Thoracic aorta (tissue), 2 donors: ENCODE measurements at regions not wholly inside any gene's neighbourhood (a gene's known extent, or its start where the extent isn't known, plus 50 kb on each side); places are given as distances from the start of the nearest gene placed in this dataset.

Experiments
- ATAC-seq: fragments of 150-250 bp; one replicate; pipeline ENCODE4 v1.8.0; 2017; ENCODE audit warnings: low read depth; ENCODE audit not compliant: insufficient number of reproducible peaks, low FRiP score
- DNase-seq: peaks from one replicate; pipeline ENCODE4 v3.0.0-alpha.2; 2020; ENCODE audit warnings: low spot score
- H3K27ac ChIP-seq, 2 donors: fragments of 200-600 bp; sonication (generic); 1 replicate in 1 of 2; 2 replicates in 1 of 2; pipeline ENCODE4 v1.5.1; 2016; ENCODE audit warnings: mild to moderate bottlenecking in 2 of 2, moderate library complexity in 2 of 2
- H3K27me3 ChIP-seq: fragments of 200-600 bp; sonication (generic); replicated peaks from 2 replicates; pipeline ENCODE4 v1.6.0; 2016; ENCODE audit warnings: mild to moderate bottlenecking; ENCODE audit not compliant: insufficient read depth
- H3K36me3 ChIP-seq: fragments of 200-600 bp; sonication (generic); one replicate; pipeline ENCODE4 v1.5.1; 2016
- H3K4me1 ChIP-seq, 2 donors: fragments of 200-600 bp; sonication (generic); 1 replicate in 1 of 2; 2 replicates in 1 of 2; pipeline versions ENCODE4 v1.5.1 to v1.6.0; 2016; ENCODE audit warnings: low read depth in 2 of 2, mild to moderate bottlenecking in 1 of 2; ENCODE audit not compliant: control insufficient read depth in 1 of 2
- H3K4me3 ChIP-seq: fragments of 200-600 bp; sonication (generic); 2 replicates; pipeline ENCODE4 v1.5.1; 2016; ENCODE audit warnings: mild to moderate bottlenecking
- H3K9me3 ChIP-seq: fragments of 200-600 bp; sonication (generic); 2 replicates; pipeline ENCODE4 v1.5.1; 2016
- TF ChIP-seq, protein P1 (sequence below): fragments of 200-600 bp; sonication (generic); IDR thresholded peaks from one replicate; pipeline ENCODE4 v1.5.1; 2019; ENCODE audit warnings: antibody characterized with exemption

DNA sequence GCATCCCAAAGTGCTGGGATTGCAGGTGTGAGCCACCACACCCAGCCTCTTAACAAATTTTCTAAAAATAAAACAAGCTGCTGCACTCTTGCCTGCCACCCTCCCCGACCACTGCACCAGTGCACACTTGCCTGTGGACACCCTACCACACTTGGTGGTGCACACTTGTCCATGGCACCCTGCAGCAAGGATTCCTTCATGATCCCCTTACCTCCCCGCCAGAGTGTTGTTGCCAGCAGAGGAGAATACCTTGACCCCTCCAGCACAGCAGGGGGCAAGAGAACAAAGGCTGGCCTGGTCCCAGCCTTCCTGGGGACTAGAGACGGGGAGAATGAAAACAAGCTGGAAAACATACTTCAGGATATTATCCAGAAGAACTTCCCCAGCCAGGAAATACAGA lies 65.9 kb upstream of the KCND2 start:
- DNase-seq, result no peak
- no peaks in the 10 kb centered on the region for H3K4me1 ChIP-seq
- ATAC-seq, result no peak

DNA sequence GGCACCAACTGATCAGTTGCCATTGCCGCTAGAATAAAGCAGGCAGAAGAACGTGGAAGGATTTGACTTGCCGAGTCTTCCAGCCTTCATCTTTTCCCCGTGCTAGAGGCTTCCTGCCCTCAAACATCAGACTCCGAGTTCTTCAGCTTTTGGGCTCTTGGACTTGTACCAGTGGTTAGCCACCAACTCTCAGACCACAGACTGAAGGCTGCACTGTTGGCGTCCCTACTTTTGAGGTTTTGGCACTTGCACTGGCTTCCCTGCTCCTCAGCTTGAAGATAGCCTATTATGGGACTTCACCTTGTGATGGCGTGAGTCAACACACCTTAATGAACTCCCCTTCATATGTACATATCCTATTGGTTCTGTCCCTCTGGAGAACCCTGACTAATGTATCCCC lies 57.3 kb upstream of the KCND2 start:
- TF ChIP-seq, protein P1, sequence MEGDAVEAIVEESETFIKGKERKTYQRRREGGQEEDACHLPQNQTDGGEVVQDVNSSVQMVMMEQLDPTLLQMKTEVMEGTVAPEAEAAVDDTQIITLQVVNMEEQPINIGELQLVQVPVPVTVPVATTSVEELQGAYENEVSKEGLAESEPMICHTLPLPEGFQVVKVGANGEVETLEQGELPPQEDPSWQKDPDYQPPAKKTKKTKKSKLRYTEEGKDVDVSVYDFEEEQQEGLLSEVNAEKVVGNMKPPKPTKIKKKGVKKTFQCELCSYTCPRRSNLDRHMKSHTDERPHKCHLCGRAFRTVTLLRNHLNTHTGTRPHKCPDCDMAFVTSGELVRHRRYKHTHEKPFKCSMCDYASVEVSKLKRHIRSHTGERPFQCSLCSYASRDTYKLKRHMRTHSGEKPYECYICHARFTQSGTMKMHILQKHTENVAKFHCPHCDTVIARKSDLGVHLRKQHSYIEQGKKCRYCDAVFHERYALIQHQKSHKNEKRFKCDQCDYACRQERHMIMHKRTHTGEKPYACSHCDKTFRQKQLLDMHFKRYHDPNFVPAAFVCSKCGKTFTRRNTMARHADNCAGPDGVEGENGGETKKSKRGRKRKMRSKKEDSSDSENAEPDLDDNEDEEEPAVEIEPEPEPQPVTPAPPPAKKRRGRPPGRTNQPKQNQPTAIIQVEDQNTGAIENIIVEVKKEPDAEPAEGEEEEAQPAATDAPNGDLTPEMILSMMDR, result no peak
- H3K9me3 ChIP-seq, result no peaks in the 10 kb centered on the region
- DNase-seq, result no peak
- no peak overlapping the region for H3K27ac ChIP-seq
- H3K4me3 ChIP-seq, result no peak overlapping the region
- no peaks in the 10 kb centered on the region for H3K36me3 ChIP-seq
- no peaks in the 10 kb centered on the region for H3K27me3 ChIP-seq
- ATAC-seq, result no peak
- no peaks in the 10 kb centered on the region for H3K4me1 ChIP-seq

More for the DNA sequence above, 65.9 kb upstream of the KCND2 start:
- H3K36me3 ChIP-seq, result no peaks in the 10 kb centered on the region
- no peaks in the 10 kb centered on the region for H3K27me3 ChIP-seq
- TF ChIP-seq, protein P1, result no peak
- no peak overlapping the region for H3K27ac ChIP-seq
- H3K4me3 ChIP-seq, result no peak overlapping the region
- H3K9me3 ChIP-seq, result no peaks in the 10 kb centered on the region

DNA sequence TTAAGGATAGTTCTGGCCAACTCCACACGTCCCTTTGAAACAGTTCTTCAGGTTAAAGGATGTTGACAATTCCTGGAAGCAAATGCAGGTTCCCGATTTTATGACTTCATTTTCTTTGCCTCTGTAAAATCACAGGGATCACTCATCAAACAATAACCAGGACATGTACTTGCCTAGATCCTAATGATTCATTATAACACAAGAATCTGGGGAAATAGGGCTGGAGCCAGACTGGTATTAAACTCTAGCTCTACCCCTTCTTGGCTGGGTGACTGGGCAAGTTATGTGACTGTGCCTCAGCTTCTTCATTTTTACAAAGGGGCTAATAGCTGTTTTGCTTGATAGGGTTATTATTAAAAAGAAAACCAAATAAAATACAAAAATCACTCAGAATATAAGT lies 56.0 kb upstream of the KCND2 start:
- no peaks in the 10 kb centered on the region for H3K27me3 ChIP-seq
- no peaks in the 10 kb centered on the region for H3K36me3 ChIP-seq
- no peaks in the 10 kb centered on the region for H3K9me3 ChIP-seq
- DNase-seq, result no peak
- no peak overlapping the region for H3K4me3 ChIP-seq
- TF ChIP-seq, protein P1, result no peak
- no peak overlapping the region for H3K27ac ChIP-seq
- H3K4me1 ChIP-seq, result peaks cover 4 to 6% of the 10 kb centered on the region in 2 donors
- ATAC-seq, result no peak

DNA sequence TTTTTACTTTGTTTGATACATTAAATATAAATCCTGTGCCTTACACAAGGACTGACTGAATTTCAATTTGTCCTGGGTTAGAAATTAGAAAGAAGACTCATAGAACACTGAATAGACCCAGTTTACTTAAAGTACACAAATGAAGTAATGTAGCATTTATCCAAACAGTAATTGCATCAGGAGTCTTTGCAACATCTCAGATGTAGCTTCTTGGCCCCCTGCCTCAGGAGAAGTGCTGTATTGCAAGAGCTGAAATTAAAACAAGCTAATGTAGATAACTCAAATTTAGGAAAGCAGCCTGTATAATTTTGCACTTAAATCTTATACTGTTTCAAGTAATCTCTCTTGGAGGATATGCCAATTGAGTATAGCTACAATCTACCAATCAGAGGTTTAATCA lies 54.3 kb upstream of the KCND2 start:
- DNase-seq (no peak), ATAC-seq (no peak)
- Histone ChIP-seq H3K9me3 (no peaks in the 10 kb centered on the region), H3K27ac (no peak overlapping the region), H3K4me3 (no peak overlapping the region), H3K27me3 (no peaks in the 10 kb centered on the region), H3K4me1 (peaks cover 7 to 8% of the 10 kb centered on the region in 2 donors), H3K36me3 (no peaks in the 10 kb centered on the region)
- TF ChIP-seq, protein P1, result no peak

DNA sequence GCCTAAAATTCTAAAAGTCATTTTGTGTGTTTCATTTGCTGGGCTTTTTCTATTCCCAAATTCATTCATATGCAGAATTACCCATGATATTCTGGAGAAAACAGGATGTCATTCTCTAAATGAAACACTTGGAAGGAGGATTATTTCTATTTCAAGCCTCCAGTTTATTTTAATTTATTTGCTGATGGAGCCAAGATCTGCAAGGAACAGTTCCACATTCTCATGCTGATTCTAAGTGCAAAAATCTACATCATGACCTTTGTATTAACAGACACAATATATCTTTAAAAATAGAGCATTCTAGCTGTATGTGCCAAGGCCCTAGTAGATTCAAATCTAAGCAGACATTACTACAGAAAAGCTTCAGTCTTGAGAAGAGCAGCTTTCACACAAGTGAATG lies 51.3 kb upstream of the KCND2 start:
- Histone ChIP-seq H3K36me3 (no peaks in the 10 kb centered on the region), H3K27me3 (no peaks in the 10 kb centered on the region), H3K27ac (peak overlapping the region in 1 of 2 donors; percentile 35), H3K9me3 (no peaks in the 10 kb centered on the region), H3K4me1 (peaks cover 7 to 8% of the 10 kb centered on the region in 2 donors), H3K4me3 (no peak overlapping the region)
- DNase-seq, result no peak
- TF ChIP-seq, protein P1, result no peak
- no peak for ATAC-seq
